Astrocyte (in vitro differentiated cells and primary cell): ENCODE measurements at regions not wholly inside any gene's neighbourhood (a gene's known extent, or its start where the extent isn't known, plus 50 kb on each side); places are given as distances from the start of the nearest gene placed in this dataset.

Source experiments
- DNase-seq: peaks from one replicate; pipeline ENCODE4 v3.0.0-alpha.2; 2010; ENCODE audit warnings: low read depth
- FAIRE-seq: peaks from 2 replicates; lab custom pipeline; 2011; peaks lifted over from hg19 to GRCh38; lab: Jason Lieb, UNC
- H2AFZ ChIP-seq: 2 replicates; pipeline ENCODE4 v1.6.0; 2012; ENCODE audit warnings: low read depth, low read length, inconsistent platforms
- H3K27ac ChIP-seq: 2 replicates; pipeline ENCODE4 v1.5.1; 2011; ENCODE audit warnings: low read depth, low read length, inconsistent platforms
- H3K27me3 ChIP-seq: 2 replicates; pipeline ENCODE4 v1.6.0; 2011; ENCODE audit warnings: low read length, inconsistent platforms; ENCODE audit not compliant: insufficient read depth
- H3K36me3 ChIP-seq: 2 replicates; pipeline ENCODE4 v1.5.1; 2011; ENCODE audit warnings: low read length, inconsistent platforms; ENCODE audit not compliant: insufficient read depth
- H3K4me1 ChIP-seq: 2 replicates; pipeline ENCODE4 v1.5.1; 2011; ENCODE audit warnings: low read length, inconsistent platforms; ENCODE audit not compliant: insufficient read depth
- H3K4me2 ChIP-seq: 2 replicates; pipeline ENCODE4 v1.6.0; 2012; ENCODE audit warnings: low read length, inconsistent platforms
- H3K4me3 ChIP-seq: 2 replicates; pipeline ENCODE4 v1.5.1; 2011; ENCODE audit warnings: low read depth, mild to moderate bottlenecking, low read length, inconsistent platforms; ENCODE audit not compliant: insufficient read depth
- H3K79me2 ChIP-seq: 2 replicates; pipeline ENCODE4 v1.6.0; 2012; ENCODE audit warnings: mild to moderate bottlenecking, low read length, inconsistent platforms; ENCODE audit not compliant: insufficient read depth
- H3K9ac ChIP-seq: 2 replicates; pipeline ENCODE4 v1.6.0; 2012; ENCODE audit warnings: mild to moderate bottlenecking, low read length, inconsistent platforms
- H3K9me3 ChIP-seq: 2 replicates; pipeline ENCODE4 v1.5.1; 2012; ENCODE audit warnings: low read depth, mild to moderate bottlenecking, low read length, inconsistent platforms; ENCODE audit not compliant: insufficient read depth
- H4K20me1 ChIP-seq: 2 replicates; pipeline ENCODE4 v1.6.0; 2012; ENCODE audit warnings: low read length, inconsistent platforms; ENCODE audit not compliant: insufficient read depth
- H3K27ac Mint-ChIP-seq: one replicate; pipeline ENCODE4 v1.8.0; 2021; ENCODE audit warnings: mild to moderate bottlenecking, mixed read lengths; ENCODE audit not compliant: unreplicated experiment
- H3K27me3 Mint-ChIP-seq: one replicate; pipeline ENCODE4 v1.8.0; 2021; ENCODE audit warnings: low read depth, mixed read lengths; ENCODE audit not compliant: unreplicated experiment
- H3K36me3 Mint-ChIP-seq: one replicate; pipeline ENCODE4 v1.8.0; 2021; ENCODE audit warnings: low read depth, mixed read lengths; ENCODE audit not compliant: unreplicated experiment
- H3K4me1 Mint-ChIP-seq: one replicate; pipeline ENCODE4 v1.8.0; 2021; ENCODE audit warnings: low read depth, mixed read lengths; ENCODE audit not compliant: unreplicated experiment
- H3K4me3 Mint-ChIP-seq: one replicate; pipeline ENCODE4 v1.8.0; 2021; ENCODE audit warnings: mild to moderate bottlenecking, moderate library complexity, mixed read lengths; ENCODE audit not compliant: unreplicated experiment
- H3K9me3 Mint-ChIP-seq: one replicate; pipeline ENCODE4 v1.8.0; 2021; ENCODE audit warnings: mild to moderate bottlenecking, mixed read lengths; ENCODE audit not compliant: unreplicated experiment
- CTCF ChIP-seq: IDR thresholded peaks from 2 replicates; pipeline ENCODE4 v1.5.1; 2011; ENCODE audit warnings: low read depth, mild to moderate bottlenecking, inconsistent platforms, low read length, moderate library complexity; ENCODE audit not compliant: insufficient read depth
- EZH2 ChIP-seq: IDR thresholded peaks from 2 replicates; pipeline ENCODE4 v1.6.1; 2012; ENCODE audit warnings: mild to moderate bottlenecking, low read length, inconsistent platforms; ENCODE audit not compliant: insufficient read depth

DNA sequence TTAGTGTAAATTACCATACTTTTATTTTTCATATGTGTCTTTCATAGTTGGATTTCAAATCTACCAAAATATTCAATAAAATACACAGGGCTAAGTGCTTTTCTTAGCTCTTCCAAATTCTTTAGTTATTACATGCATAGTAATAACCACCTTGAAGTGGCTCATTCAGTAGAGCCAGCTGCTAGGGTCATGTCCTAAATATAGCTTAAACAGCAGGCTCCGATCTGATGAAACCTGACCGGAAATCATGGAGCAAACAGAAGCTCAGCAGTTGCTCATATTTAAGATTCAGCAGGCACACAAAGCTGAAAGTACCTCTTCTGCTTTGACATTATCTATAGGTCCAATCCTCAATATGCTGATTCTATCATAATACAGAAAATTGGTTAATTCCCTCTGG lies 1470.4 kb downstream of the ADGRL3 start:
- Histone ChIP-seq H3K9me3 (no peaks in the 10 kb centered on the region), H3K27me3 (no peaks in the 10 kb centered on the region), H3K4me3 (no peak overlapping the region), H4K20me1 (no peaks in the 10 kb centered on the region), H3K4me2 (no peak overlapping the region), H3K27ac (no peak overlapping the region), H3K9ac (no peak overlapping the region), H3K4me1 (no peaks in the 10 kb centered on the region), H2AFZ (no peak overlapping the region), H3K36me3 (no peaks in the 10 kb centered on the region), H3K79me2 (no peaks in the 10 kb centered on the region)
- H3K27me3 Mint-ChIP-seq, result no peaks in the 10 kb centered on the region
- FAIRE-seq, result no peak
- H3K4me1 Mint-ChIP-seq, result peaks cover 2% of the 10 kb centered on the region
- H3K4me3 Mint-ChIP-seq, result no peak overlapping the region
- no peaks in the 10 kb centered on the region for H3K9me3 Mint-ChIP-seq
- peak; percentile 0 for DNase-seq
- no peak for TF ChIP-seq CTCF
- H3K36me3 Mint-ChIP-seq, result no peaks in the 10 kb centered on the region
- H3K27ac Mint-ChIP-seq, result no peak overlapping the region

DNA sequence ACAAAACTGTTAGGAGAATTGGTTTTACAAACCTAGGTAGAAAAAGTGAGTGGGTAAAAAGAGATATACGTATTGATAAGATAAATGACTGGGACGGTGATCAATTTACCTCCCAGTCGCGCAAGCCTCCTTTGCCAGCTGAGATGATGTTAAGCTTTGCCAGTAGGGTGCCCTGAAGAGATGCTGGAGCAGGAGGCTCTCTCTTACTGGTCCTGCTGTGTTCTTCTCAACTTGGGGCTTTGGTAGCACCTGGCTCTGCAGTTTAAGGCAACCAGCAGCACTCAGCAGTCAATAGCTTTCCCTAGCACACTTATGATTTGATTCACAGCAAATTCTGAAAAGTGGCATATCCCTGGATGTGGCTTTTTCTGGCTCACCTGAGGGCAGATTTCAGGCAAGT lies 1461.7 kb downstream of the ADGRL3 start:
- H3K36me3 Mint-ChIP-seq, result no peaks in the 10 kb centered on the region
- H3K4me1 Mint-ChIP-seq, result no peaks in the 10 kb centered on the region
- Histone ChIP-seq H3K9me3 (no peaks in the 10 kb centered on the region), H3K27ac (no peak overlapping the region), H4K20me1 (no peaks in the 10 kb centered on the region), H3K27me3 (no peaks in the 10 kb centered on the region), H3K4me2 (no peak overlapping the region), H2AFZ (no peak overlapping the region), H3K4me3 (no peak overlapping the region), H3K36me3 (no peaks in the 10 kb centered on the region), H3K4me1 (no peaks in the 10 kb centered on the region), H3K9ac (no peak overlapping the region), H3K79me2 (no peaks in the 10 kb centered on the region)
- TF ChIP-seq CTCF (no peak), EZH2 (no peak)
- H3K9me3 Mint-ChIP-seq, result no peaks in the 10 kb centered on the region
- no peak overlapping the region for H3K4me3 Mint-ChIP-seq
- H3K27ac Mint-ChIP-seq, result no peak overlapping the region
- no peak for FAIRE-seq
- no peak for DNase-seq
- H3K27me3 Mint-ChIP-seq, result no peaks in the 10 kb centered on the region

DNA sequence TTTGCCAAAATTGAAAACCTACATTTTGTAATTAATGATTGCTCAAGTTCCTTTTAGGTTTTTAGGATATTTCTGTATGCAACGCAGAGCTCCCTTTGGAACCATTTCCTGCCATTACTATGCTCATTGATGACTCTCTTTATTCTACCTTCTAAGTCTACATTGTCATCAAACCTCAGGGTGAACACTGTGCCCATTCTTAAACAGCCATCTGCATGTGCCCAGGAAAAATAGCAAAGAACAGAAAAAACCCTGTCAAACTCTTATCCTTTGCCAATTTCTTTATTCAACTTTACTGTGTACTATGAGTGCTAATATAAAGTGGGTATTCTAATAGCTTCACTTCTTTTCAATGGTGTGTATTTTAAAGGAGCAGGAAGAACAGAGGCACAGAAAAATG lies 1455.9 kb downstream of the ADGRL3 start:
- Mint-ChIP-seq H3K4me1 (no peaks in the 10 kb centered on the region), H3K27me3 (no peaks in the 10 kb centered on the region), H3K36me3 (no peaks in the 10 kb centered on the region), H3K4me3 (no peak overlapping the region), H3K9me3 (no peaks in the 10 kb centered on the region), H3K27ac (no peak overlapping the region)
- TF ChIP-seq CTCF (no peak), EZH2 (no peak)
- no peak overlapping the region for H3K4me2 ChIP-seq
- no peaks in the 10 kb centered on the region for H3K9me3 ChIP-seq
- H3K27ac ChIP-seq, result no peak overlapping the region
- FAIRE-seq, result no peak
- DNase-seq, result no peak
- H3K79me2 ChIP-seq, result no peaks in the 10 kb centered on the region
- H3K4me1 ChIP-seq, result no peaks in the 10 kb centered on the region
- H4K20me1 ChIP-seq, result no peaks in the 10 kb centered on the region
- no peak overlapping the region for H3K9ac ChIP-seq
- H2AFZ ChIP-seq, result no peak overlapping the region
- no peaks in the 10 kb centered on the region for H3K27me3 ChIP-seq
- H3K36me3 ChIP-seq, result no peaks in the 10 kb centered on the region
- no peak overlapping the region for H3K4me3 ChIP-seq
